Bone marrow (tissue), 2 donors: ENCODE measurements at regions not wholly inside any gene's neighbourhood (a gene's known extent, or its start where the extent isn't known, plus 50 kb on each side); places are given as distances from the start of the nearest gene placed in this dataset.

ENCODE experiments used
- DNase-seq, 2 donors: peaks; one replicate each; lab custom pipeline; 2025; lab: John Stamatoyannopoulos, UW

DNA sequence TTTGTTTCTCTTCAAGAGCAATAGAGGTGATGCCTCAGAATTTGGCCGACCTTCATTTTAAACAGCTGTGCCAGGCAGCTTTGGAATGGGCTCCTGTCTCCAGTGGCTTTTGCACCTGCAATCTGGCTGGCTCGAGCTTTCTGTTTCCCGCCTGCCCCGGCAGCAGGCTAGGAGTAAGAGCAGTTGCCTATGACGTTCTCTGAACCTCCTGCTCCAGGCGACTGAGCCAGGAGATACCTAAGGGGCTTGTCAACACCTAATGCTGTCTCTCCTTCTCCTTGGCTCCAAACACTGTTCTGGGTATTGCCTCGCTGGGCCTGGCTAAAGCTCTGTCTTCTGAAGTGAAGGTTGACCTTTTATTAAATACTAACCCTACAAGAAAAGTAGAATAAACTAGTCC, 229.9 kb downstream of the LRRN1 start:
- no peak for DNase-seq

DNA sequence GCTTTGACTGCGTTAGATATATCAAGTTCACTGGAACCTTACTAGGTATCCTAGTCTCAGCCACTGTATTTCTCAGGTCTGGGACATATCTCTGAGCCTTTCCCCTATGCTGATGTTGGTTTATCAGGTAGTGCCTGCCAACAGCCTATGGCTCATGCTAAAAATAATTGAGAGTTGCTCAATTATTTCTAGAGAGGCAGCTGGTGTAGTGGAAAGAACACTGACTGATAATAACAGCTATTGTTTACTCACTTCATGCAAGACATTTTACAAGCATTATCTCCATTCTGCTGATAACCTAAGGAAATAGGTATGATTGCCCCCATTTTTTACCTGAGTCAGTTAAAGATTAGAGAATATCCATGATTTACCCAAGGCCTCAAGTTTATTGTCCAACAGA, 231.4 kb downstream of the LRRN1 start:
- no peak for DNase-seq

DNA sequence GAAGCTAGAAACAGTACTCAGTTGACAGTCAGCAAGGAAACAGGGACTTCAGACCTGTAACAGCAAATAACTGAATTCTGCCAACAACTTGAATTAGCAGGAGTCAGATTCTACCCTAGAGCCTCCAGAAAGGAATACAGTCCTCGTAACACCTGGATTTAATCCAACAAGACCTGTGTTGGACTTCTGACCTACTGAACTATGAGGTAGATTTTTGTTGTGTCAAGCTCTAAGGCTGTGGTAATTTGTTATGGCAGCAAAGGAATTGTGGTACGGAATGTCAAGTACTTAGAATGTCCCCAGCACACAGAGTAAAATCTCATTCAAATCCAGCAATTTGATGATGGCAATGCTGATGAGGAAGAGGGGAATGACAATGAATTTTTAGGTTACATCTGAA, 234.1 kb downstream of the LRRN1 start:
- no peak for DNase-seq

DNA sequence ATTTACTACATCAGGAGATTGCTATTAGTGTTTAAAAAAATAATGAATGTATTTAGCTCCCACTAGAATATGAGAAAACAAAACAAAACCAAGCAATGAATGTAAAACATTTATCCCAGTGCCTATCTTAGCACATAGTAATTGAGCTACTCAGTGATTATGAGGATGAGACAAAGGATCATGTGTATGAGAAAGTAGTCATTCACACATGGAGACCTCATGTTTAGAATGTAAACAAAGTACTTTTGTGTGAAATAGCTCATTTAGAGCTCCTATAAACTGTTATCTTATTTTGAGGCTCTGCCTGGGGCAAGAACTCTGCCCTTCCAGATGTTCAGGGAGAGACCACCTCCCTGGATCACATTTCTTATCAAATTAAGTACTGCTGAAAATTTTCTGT, 236.8 kb downstream of the LRRN1 start:
- no peak for DNase-seq

DNA sequence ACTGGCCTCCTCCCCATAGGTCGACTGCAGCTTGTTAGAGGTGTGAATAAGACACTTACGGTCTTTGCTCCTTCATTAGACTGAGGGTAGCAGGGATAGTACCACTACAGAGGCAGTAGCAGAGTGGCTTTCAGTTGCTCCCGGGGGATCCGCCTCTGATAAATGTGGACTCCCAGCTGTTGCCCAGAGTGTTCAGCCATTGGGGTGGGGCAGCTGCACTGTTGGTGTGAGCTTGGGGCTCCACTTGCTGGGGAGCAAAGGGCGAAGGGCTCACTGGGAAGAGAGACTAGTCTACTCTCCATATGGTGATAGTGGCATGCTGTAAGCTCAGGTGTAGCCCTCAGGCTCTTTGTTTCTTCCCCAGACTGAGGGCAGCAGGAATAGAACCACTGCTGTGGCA, 239.1 kb downstream of the LRRN1 start:
- no peak for DNase-seq

DNA sequence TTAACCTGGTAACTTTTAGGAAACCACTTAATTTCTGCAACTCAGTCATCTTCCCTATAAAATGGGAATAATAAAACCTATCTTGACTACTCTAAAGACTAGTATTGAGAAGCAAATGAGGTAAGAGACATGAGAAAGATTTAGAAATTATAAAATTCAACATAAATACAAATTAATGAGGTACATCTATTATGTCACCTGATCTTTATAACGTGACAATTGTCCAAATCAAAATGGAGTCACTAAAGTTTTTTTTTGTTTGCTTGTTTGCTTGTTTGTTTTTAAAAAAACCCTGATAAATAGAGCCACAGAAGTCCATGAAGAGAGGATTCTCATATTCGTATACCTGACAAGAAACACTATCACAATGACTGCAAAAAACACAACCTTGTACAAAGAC, 242.8 kb downstream of the LRRN1 start:
- DNase-seq = no peak

DNA sequence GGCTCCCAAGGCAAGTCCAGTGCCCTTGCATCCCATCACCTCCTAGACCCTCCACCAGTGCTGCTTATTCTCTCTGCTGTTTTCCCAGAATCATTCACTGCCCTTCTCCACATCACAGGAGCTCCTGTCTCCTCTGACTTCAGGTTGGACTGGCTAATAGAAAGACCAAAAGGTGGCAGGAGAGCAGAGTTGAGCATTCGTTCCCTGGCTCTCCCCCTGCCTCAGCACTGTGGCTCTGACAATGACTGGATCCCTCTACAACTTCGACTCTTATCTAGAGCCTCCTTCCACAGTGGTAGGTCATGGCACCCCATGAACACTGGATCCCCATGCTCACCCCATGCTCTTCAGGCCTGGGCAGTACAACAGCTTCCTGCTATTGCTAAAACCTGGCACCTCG, 243.6 kb downstream of the LRRN1 start:
- no peak for DNase-seq

DNA sequence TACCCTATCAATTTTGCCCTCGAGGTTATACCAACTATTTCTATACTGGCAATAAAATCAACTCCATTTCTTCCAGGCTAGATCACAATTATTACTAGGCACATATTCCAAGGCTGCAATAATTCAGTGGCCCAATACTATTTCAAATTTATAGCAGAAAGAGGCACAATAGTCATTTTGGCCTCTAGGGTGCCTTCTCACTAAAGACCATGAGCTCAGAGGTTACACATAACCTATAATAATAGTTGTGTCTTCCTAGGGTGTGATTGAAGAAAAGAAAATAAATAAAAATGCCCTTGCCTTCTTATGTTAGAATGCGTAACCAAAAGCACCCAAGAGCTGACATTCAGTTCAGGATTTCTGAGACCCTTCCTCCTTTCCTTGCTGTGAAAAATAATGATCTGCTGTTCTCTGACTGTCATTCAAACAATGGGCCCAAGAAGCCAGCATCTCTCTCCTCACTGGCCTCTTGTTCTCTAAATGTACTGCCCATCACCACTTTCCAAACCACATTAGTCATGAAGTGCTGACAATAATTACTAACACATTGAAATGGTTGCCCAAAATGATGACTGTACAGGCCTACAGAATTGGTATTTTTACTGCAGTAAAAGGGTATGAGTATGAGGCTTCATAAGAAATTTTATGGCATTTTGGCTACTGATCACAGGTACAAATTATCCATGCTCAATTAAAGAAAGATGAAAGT, 244.8 kb downstream of the LRRN1 start:
- no peak for DNase-seq

DNA sequence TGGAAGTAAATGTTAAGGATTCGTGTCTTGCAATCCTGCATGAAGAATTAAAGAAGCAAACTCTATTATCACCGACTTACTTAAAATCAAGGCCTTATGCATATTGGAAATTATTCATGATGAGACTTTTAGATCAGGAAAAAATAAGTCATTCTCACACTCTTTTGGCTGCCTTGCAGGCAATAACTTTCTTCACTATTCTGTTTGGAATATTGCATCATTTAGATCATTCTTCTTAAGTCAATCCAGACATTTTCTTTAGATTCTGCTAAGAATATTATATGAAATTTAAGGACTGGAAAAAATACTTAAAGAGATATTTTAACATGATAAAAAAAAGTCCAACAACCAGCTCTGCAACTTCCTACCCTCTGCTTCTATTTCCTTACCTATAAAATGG, 245.4 kb downstream of the LRRN1 start:
- DNase-seq = no peak

DNA sequence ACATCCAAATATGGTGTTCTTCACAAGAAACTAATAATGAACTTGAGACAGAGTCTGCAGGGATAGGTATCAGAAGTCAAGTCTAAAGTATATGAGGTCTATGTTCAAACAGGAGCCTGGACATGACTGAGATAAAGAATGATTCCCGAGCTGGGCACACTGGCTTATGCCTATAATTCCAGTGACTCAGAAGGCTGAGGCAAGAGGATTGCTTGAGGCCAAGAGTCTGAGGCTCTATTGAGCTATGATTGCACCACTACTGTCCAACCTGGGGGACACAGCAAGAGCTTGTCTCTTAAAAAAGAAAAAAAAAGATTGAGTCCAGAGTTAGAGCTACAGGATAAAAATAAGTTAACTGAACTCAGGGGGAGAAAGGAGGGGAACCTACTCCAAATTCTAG, 246.5 kb downstream of the LRRN1 start:
- DNase-seq = no peak

DNA sequence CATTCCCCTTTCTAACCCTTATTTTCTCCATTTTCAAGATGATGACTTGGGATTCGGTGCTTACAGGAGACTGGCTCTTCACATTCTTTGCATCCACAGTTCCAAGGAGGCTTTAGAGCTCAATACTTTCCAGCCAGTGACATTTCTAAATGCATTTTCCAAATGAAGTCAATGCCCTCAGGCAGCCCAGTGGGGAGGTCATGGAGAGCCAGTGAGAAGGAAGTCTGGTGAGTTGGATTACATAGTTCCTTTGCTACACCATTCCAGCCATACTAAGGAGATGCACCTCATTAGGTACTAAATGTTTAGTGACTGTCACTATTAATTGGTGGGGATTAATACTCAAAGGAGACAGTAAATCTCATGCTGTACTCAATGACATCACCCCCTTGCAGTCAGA, 248.1 kb downstream of the LRRN1 start:
- no peak for DNase-seq

DNA sequence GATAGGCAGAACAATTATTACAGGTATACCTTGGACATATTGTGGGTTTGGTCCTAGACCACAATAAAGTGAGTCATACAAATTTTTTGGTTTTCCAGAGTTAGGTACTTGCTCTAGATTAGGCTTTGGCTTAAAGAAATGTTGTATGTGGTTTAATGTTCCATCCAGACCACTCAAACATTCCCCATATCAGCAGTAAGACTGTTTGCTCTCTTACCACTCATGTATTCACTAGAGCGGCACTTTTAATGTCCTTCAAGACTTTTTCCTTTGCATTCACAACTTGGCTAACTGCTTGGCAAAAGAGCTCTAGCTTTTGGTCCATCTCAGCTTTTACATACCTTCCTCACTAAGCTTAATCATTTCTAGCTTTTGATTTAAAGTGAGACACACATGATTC, 250.5 kb upstream of the SETMAR start:
- no peak for DNase-seq

DNA sequence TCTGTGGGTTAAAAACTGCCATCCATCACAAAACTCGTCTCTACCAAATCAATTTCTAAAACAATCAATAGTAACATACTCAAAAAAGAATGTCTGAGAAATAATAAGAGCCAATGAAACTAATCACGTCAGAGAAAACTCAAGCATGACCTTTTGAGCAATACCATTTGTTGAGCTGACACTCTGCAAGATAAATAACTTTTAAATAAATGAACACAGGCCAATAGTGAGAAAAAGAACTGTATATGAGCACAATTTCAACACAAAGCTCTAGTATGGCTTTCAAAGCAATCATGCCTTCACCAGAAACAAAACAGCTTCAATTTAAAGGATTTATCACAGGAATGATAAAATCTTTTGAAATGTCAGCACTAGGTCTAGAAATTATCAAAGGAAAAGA, 249.2 kb upstream of the SETMAR start:
- no peak for DNase-seq

DNA sequence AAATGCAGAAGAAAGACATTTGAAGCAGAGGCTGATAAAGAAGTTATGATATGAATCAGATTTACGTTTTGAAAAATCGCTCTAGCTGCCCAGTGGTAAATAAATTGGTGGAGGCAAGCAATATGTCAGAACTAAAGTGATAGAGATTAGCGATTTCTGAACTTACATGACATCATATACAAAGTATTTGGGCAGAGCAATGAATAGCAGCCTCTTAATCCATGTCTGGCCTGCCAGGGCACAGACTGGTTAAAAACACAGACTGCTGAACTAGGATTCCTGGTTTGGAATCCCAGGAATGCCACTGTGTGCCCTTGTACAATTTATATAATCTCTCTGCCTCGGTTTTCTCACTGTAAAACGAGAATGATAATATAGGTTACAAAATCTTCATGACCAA, 243.1 kb upstream of the SETMAR start:
- DNase-seq = no peak

DNA sequence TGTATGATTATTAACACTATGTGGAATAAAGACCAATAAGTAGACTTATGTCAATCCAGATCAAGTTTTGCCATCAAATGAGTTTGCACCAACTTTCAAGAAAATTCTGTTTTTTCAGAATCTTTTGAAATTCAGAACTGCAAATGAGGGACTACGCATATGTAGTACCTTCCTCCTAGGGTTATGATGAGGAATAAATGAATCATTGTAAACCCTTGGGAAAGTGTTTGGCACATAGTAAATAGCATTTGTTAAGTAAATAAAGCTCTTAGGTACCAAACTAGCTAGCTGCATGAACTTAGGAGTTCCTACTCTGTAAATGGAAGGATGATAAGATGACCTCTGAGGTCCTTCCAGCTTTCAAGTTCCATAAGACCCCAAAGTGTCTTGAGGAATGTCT, 242.6 kb upstream of the SETMAR start:
- DNase-seq = no peak

DNA sequence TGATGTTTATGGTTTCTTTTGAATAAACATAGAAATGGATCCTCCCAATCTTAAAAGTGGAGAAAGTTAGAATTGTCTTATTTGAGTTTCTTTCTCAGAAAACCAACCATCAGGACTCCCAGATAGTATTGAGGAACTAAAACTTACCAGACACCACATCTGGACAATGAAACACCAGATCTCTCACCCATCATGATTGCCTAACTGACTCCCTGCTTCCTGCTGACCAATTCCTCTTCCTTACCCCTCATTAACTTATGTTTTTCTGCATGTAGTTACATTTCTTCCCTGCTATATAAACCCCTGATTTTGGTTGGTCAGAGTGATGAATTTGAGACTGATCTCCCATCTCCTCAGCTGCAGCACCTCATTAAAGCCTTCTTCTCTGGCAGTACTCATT, 242.0 kb upstream of the SETMAR start:
- DNase-seq = no peak

DNA sequence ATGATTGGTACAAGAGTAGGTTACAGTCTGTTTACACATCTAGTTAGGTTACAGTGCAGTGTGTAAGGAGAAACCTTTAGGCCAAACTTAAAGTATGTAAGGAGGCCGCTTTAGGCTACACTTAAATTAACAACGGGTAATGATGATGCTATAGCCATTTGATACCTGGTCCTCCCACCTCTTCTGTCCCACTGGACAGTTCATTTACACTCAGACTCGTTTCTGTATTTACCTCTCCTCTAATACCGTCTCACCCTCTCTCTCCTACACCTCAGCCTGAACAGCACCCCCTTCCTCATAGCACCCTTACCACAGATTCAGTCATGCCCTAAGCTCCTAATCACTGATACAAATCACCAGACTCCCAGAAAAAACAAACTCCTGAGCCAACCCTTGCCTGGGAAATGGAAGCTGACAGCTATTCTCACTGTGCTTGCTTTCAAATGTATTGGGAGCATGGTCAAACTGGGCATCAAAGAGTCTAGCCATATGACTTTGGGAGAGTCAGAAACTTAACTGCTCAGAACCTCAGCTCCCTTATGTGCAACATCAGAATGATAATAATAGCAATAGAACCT, 241.3 kb upstream of the SETMAR start:
- no peak for DNase-seq

DNA sequence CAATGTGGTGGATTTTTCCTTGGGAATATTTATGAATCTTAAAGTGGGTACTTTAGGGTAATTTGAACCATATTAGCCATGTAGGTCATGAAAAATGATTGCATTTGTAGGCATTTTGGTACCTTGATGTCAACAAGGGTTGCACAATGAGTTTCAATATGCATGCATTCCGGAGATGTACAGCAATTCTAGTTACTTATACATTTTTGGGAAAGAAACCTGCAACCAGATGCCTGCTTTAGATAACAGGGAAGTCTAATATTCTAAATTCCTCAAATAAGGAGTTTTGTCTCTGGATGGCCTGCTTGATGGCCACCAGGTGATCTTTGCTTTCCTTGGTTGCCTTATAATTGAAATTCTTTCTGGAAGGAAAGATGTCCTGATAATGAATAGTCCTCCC, 240.5 kb upstream of the SETMAR start:
- no peak for DNase-seq

DNA sequence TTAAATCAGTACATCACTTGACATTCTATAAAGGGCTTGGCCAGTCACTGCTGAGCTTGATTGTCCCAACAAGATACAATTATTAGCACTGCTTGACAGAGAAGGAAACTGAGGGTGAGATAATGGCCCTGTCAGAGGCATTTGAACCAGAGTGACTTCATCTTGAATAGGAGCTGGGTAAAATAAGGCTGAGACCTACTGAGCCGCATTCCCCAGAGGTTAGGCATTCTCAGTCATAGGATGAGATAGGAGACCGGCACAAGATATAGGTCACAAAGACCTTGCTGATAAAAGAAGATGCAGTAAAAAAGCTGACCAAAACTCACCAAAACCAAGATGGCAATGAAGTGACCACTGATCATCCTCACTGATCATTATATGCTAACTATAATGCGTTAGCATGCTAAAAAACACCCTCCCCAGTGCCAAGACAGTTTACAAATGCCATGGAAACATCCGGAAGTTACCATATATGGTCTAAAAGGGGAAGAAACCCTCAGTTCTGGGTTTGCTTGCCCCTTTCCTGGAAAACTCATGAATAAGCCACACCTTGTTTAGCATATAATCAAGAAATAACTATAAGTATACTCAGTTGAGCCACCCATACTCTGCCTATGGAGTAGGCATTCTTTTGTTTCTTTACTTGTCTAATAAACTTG, 239.1 kb upstream of the SETMAR start:
- DNase-seq = no peak

DNA sequence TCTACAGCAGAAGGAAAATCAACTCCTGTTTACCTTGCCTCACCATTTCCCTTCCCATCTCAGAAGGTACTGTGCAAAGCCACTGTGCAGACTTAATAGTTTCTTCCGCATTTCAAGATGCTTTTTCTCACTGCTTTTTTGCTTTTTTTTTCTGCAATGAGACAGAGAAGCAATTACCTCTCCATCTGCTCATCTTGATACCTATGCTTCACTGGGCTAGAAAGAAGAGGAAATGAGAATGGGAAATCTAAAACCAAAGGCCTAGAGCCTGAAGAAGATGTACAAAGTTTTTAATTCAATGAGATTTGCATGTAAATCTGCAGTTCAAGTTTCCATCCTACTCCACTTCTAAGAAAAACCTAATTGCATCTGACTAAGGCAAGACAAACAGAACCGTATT, 238.1 kb upstream of the SETMAR start:
- no peak for DNase-seq

DNA sequence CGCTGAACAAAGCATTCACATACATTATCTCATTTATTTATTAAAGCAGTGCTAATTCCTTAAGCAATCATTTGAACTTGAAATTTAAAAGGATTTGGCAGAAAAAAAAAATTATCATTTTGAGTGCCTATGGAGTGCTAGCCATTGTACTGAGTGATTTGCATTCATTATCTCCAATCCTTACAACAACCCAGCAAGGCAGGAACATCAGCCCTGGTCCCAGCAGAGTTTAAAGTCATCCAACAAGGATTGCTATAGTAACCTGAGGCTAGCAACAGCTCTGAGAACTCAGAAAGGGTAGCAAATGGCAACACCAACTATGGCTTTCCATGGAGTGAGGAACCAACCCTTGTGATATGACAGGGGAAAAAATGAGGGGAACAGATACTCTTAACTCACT, 237.6 kb upstream of the SETMAR start:
- DNase-seq = no peak

DNA sequence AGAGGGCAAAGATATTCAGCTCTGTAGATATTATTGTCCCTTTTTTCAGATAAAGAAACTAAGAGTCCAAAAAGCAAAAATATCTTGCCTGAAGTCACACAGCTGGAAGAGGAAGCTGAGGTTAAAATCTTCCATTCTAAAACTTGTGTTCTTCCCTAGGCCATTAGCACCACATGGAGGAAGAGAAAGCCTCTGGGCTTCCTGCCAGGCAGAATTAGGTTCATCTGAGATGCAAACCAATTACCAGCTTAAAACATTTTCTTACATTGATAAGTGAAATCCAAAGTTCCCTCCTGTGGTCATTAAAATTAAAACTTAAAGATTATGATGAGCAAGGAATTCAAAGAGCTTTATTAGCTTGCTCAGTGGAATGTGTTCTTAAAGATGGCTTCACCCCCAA, 235.3 kb upstream of the SETMAR start:
- no peak for DNase-seq

DNA sequence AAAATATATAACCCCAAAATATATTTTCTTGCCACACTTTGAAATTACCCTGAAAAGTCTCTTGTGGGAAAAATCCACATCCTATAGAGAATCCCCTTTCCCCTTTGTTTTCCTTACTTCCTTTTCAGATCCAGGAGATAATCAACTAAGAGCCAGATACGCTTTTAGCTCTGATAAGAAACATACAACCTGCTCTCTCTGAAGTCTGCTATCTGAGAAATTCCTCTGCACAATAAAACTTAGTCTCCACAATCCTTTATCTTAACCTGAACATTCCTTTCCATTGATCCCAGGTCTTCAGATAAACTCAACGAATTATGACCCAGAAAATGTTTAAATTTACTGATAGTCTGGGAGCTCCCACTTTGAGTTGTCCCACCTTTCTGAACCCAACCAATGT, 233.4 kb upstream of the SETMAR start:
- no peak for DNase-seq
